Sigmoid colon (tissue), 6 donors: ENCODE measurements at regions not wholly inside any gene's neighbourhood (a gene's known extent, or its start where the extent isn't known, plus 50 kb on each side); places are given as distances from the start of the nearest gene placed in this dataset.

Experiments used
- DNase-seq: peaks from one replicate; pipeline ENCODE4 v3.0.0-alpha.2; 2019
- H3K27ac ChIP-seq, 4 donors: fragments of 200-600 bp; sonication (generic); one replicate each; pipeline ENCODE4 v1.5.1; 2016 to 2019; ENCODE audit warnings: mild to moderate bottlenecking in 1 of 4
- H3K27me3 ChIP-seq, 3 donors: fragments of 200-600 bp; sonication (generic); one replicate each; pipeline ENCODE4 v1.5.1; 2019; ENCODE audit warnings: mild to moderate bottlenecking in 1 of 3
- H3K36me3 ChIP-seq, 4 donors: fragments of 200-600 bp; sonication (generic); one replicate each; pipeline ENCODE4 v1.5.1; 2016 to 2019
- H3K4me1 ChIP-seq, 4 donors: fragments of 200-600 bp; sonication (generic); one replicate each; pipeline ENCODE4 v1.5.1; 2017 to 2019
- H3K4me3 ChIP-seq, 4 donors: fragments of 200-600 bp; sonication (generic); one replicate each; pipeline ENCODE4 v1.5.1; 2017 to 2019; ENCODE audit warnings: mild to moderate bottlenecking in 2 of 4, moderate library complexity in 1 of 4
- H3K9me3 ChIP-seq, 4 donors: fragments of 200-600 bp in 3 of 4; sonication (generic) in 3 of 4; one replicate each; pipeline versions ENCODE4 v1.5.1 to v1.6.1; 2013 to 2019
- CTCF ChIP-seq, 4 experiments: fragments of 450-650 bp in 3 of 4; fragments of 200-600 bp in 1 of 4; IDR thresholded peaks; one replicate each; pipeline ENCODE4 v1.5.1; 2016 to 2019; ENCODE audit warnings: antibody characterized with exemption in 4 of 4, mild to moderate bottlenecking in 3 of 4, moderate library complexity in 2 of 4
- EP300 ChIP-seq, 4 donors: sonication (generic); formaldehyde crosslinking; IDR thresholded peaks; one replicate each; pipeline ENCODE4 v1.6.1; 2017; ENCODE audit warnings: antibody characterized with exemption in 4 of 4
- POLR2A ChIP-seq, 2 donors: fragments of 450-650 bp; IDR thresholded peaks; one replicate each; pipeline ENCODE4 v1.6.1; 2016; ENCODE audit warnings: antibody characterized with exemption in 2 of 2, mild to moderate bottlenecking in 2 of 2, moderate library complexity in 2 of 2
- POLR2AphosphoS5 ChIP-seq, 4 donors: sonication (generic); formaldehyde crosslinking; IDR thresholded peaks; one replicate each; pipeline ENCODE4 v1.6.1; 2017; ENCODE audit warnings: antibody characterized with exemption in 4 of 4
- WGBS, 2 donors: extraction: QIAGEN DNeasy Blood & Tissue Kit; methylation state at CpG; one replicate each; pipeline ENCODE4 v1.1.7; 2013; 5-methylcytosine and 5-hydroxymethylcytosine counted together
- intact Hi-C: fragments of 100-400 bp; cut with DNase I; formaldehyde crosslinking; loops from one replicate; pipeline ENCODE4 v1.15.1; 2023
- donor health status: healthy with polysubstance abuse.
- donor health status: healthy.

GRCh38 chr12:28059220-28059619 is 86.7 kb upstream of the PTHLH start:
- TF ChIP-seq CTCF (IDR thresholded peaks at IDR 0.05) (no peak), POLR2AphosphoS5 (IDR thresholded peaks at IDR 0.05) (no peak), POLR2A (IDR thresholded peaks at IDR 0.05) (no peak), EP300 (IDR thresholded peaks at IDR 0.05) (no peak)
- H3K4me3 ChIP-seq = no peak overlapping the region
- no peak for DNase-seq
- no peaks in the 10 kb centered on the region for H3K27me3 ChIP-seq
- intact Hi-C loops = no loop called here
- H3K27ac ChIP-seq = no peak overlapping the region
- no peaks in the 10 kb centered on the region for H3K9me3 ChIP-seq
- H3K4me1 ChIP-seq = no peaks in the 10 kb centered on the region
- 82 to 86% methylated on average over 1 of the region's 1 CpG for WGBS, 2 donors
- no peaks in the 10 kb centered on the region for H3K36me3 ChIP-seq

GRCh38 chr12:28059668-28060067 is 87.1 kb upstream of the PTHLH start:
- Histone ChIP-seq H3K4me3 (no peak overlapping the region), H3K4me1 (no peaks in the 10 kb centered on the region), H3K36me3 (no peaks in the 10 kb centered on the region), H3K27ac (no peak overlapping the region), H3K27me3 (no peaks in the 10 kb centered on the region), H3K9me3 (no peaks in the 10 kb centered on the region)
- intact Hi-C loops = no loop called here
- no peak for DNase-seq
- TF ChIP-seq POLR2AphosphoS5 (IDR thresholded peaks at IDR 0.05) (no peak), POLR2A (IDR thresholded peaks at IDR 0.05) (no peak), CTCF (IDR thresholded peaks at IDR 0.05) (no peak), EP300 (IDR thresholded peaks at IDR 0.05) (no peak)
- WGBS, 2 donors = 87 to 88% methylated on average over 2 of the region's 2 CpGs

- H3K4me1 ChIP-seq = no peaks in the 10 kb centered on the region
- intact Hi-C loops = no loop called here
- no peaks in the 10 kb centered on the region for H3K9me3 ChIP-seq
- TF ChIP-seq CTCF (IDR thresholded peaks at IDR 0.05) (no peak), EP300 (IDR thresholded peaks at IDR 0.05) (no peak), POLR2AphosphoS5 (IDR thresholded peaks at IDR 0.05) (no peak), POLR2A (IDR thresholded peaks at IDR 0.05) (no peak)
- H3K36me3 ChIP-seq = no peaks in the 10 kb centered on the region
- H3K27ac ChIP-seq = no peak overlapping the region
- no peak for DNase-seq
- 95% methylated on average over 6 of the region's 6 CpGs for WGBS, 2 donors
- H3K27me3 ChIP-seq = no peaks in the 10 kb centered on the region
- no peak overlapping the region for H3K4me3 ChIP-seq
These were observed 88.3 kb upstream of the PTHLH start for GRCh38 chr12:28060871-28061270.

- 70 to 83% methylated on average over 2 of the region's 2 CpGs for WGBS, 2 donors
- intact Hi-C loops = no loop called here
These were observed 90.9 kb upstream of the PTHLH start for GRCh38 chr12:28063355-28063880.

More at GRCh38 chr12:28063355-28063880, 90.9 kb upstream of the PTHLH start:
- no peaks in the 10 kb centered on the region for H3K27me3 ChIP-seq
- H3K27ac ChIP-seq = no peak overlapping the region
- no peaks in the 10 kb centered on the region for H3K36me3 ChIP-seq
- TF ChIP-seq POLR2AphosphoS5 (IDR thresholded peaks at IDR 0.05) (no peak), POLR2A (IDR thresholded peaks at IDR 0.05) (no peak), CTCF (IDR thresholded peaks at IDR 0.05) (no peak), EP300 (IDR thresholded peaks at IDR 0.05) (no peak)
- DNase-seq = no peak
- H3K9me3 ChIP-seq = no peaks in the 10 kb centered on the region
- no peak overlapping the region for H3K4me3 ChIP-seq
- no peaks in the 10 kb centered on the region for H3K4me1 ChIP-seq
